OCI-LY3 (cell line): ENCODE measurements at regions not wholly inside any gene's neighbourhood (a gene's known extent, or its start where the extent isn't known, plus 50 kb on each side); places are given as distances from the start of the nearest gene placed in this dataset.

Experiments
- H2AFZ ChIP-seq: fragments of 200-600, 300-600 bp; shearing (Covaris generic); 2 replicates; pipeline ENCODE4 v1.6.0; 2014; ENCODE audit warnings: antibody characterized with exemption, low read depth, low read length
- H3K27ac ChIP-seq: fragments of 200-600, 300-600 bp; sonication (generic); 2 replicates; pipeline ENCODE4 v1.5.1; 2014; ENCODE audit warnings: mild to moderate bottlenecking, low read length, moderate library complexity, mixed read lengths
- H3K27me3 ChIP-seq: fragments of 200-600, 300-600 bp; sonication (generic); 2 replicates; pipeline ENCODE4 v1.6.1; 2014; ENCODE audit warnings: low read depth, low read length, mixed read lengths
- H3K36me3 ChIP-seq: fragments of 200-600, 300-600 bp; sonication (generic); replicated peaks from 2 replicates; pipeline ENCODE3; 2014; ENCODE audit warnings: low read depth, low read length, mixed read lengths
- H3K4me1 ChIP-seq: fragments of 300-600, 200-600 bp; sonication (generic); 2 replicates; pipeline ENCODE4 v1.6.1; 2014; ENCODE audit warnings: low read length, mixed read lengths
- H3K4me2 ChIP-seq: fragments of 200-600, 300-600 bp; sonication (generic); 2 replicates; pipeline ENCODE4 v1.6.1; 2014; ENCODE audit warnings: low read length, mixed read lengths
- H3K4me3 ChIP-seq: fragments of 300-600, 200-600 bp; sonication (generic); 2 replicates; pipeline ENCODE4 v1.5.1; 2014; ENCODE audit warnings: antibody characterized with exemption, mild to moderate bottlenecking, low read length, moderate library complexity
- H3K79me2 ChIP-seq: fragments of 300-600, 200-600 bp; shearing (Covaris generic); 2 replicates; pipeline ENCODE4 v1.6.1; 2014; ENCODE audit warnings: mild to moderate bottlenecking, low read length, mixed read lengths
- H3K9ac ChIP-seq: fragments of 300-600, 200-600 bp; shearing (Covaris generic); 2 replicates; pipeline ENCODE4 v1.6.0; 2014; ENCODE audit warnings: mild to moderate bottlenecking, low read length, moderate library complexity
- H3K9me3 ChIP-seq: fragments of 200-600, 300-600 bp; shearing (Covaris generic); 2 replicates; pipeline ENCODE4 v1.6.1; 2014; ENCODE audit warnings: low read length, mixed read lengths; ENCODE audit not compliant: insufficient read depth
- H4K20me1 ChIP-seq: fragments of 200-600, 300-600 bp; sonication (generic); 2 replicates; pipeline ENCODE4 v1.6.1; 2016; ENCODE audit warnings: low read length, mixed read lengths; ENCODE audit not compliant: insufficient read depth
- CTCF ChIP-seq: fragments of 200-600, 300-600 bp; sonication (generic); IDR thresholded peaks from 2 replicates; pipeline ENCODE4 v1.5.1; 2014; ENCODE audit warnings: antibody characterized with exemption, low read length, low read depth
- EZH2phosphoT487 ChIP-seq: fragments of 200-600 bp; shearing (Covaris generic); IDR thresholded peaks from 2 replicates; pipeline ENCODE4 v1.6.1; 2018; ENCODE audit warnings: antibody characterized with exemption, mixed run types, low read depth

- Histone ChIP-seq H3K4me3 (no peak overlapping the region), H2AFZ (no peak overlapping the region), H3K27me3 (peaks cover 26% of the 10 kb centered on the region), H3K27ac (no peak overlapping the region), H3K4me2 (no peak overlapping the region), H3K9me3 (no peaks in the 10 kb centered on the region), H4K20me1 (no peaks in the 10 kb centered on the region), H3K79me2 (no peaks in the 10 kb centered on the region), H3K4me1 (no peaks in the 10 kb centered on the region), H3K9ac (no peak overlapping the region), H3K36me3 (no peaks in the 10 kb centered on the region)
- TF ChIP-seq EZH2phosphoT487 (no peak), CTCF (no peak)
Observed at GRCh38 chr3:72344647-72345046, 503.6 kb downstream of the SHQ1 start.

GRCh38 chr3:72344236-72344635 lies 504.0 kb downstream of the SHQ1 start:
- Histone ChIP-seq H3K9ac (no peak overlapping the region), H3K27me3 (peaks cover 22% of the 10 kb centered on the region), H3K4me2 (no peak overlapping the region), H3K79me2 (no peaks in the 10 kb centered on the region), H3K27ac (no peak overlapping the region), H4K20me1 (no peaks in the 10 kb centered on the region), H3K4me3 (no peak overlapping the region), H3K9me3 (no peaks in the 10 kb centered on the region), H2AFZ (no peak overlapping the region), H3K36me3 (no peaks in the 10 kb centered on the region), H3K4me1 (no peaks in the 10 kb centered on the region)
- TF ChIP-seq CTCF (no peak), EZH2phosphoT487 (no peak)

GRCh38 chr3:72343078-72343477 lies 505.2 kb downstream of the SHQ1 start:
- TF ChIP-seq CTCF (no peak), EZH2phosphoT487 (no peak)
- Histone ChIP-seq H3K4me2 (no peak overlapping the region), H4K20me1 (no peaks in the 10 kb centered on the region), H3K4me3 (no peak overlapping the region), H3K36me3 (no peaks in the 10 kb centered on the region), H3K27ac (no peak overlapping the region), H2AFZ (no peak overlapping the region), H3K79me2 (no peaks in the 10 kb centered on the region), H3K9ac (no peak overlapping the region), H3K9me3 (no peaks in the 10 kb centered on the region), H3K27me3 (peaks cover 11% of the 10 kb centered on the region), H3K4me1 (no peaks in the 10 kb centered on the region)

GRCh38 chr3:72342450-72342849 lies 505.8 kb downstream of the SHQ1 start:
- Histone ChIP-seq H3K79me2 (no peaks in the 10 kb centered on the region), H3K4me2 (no peak overlapping the region), H3K27ac (no peak overlapping the region), H3K4me1 (no peaks in the 10 kb centered on the region), H4K20me1 (no peaks in the 10 kb centered on the region), H2AFZ (no peak overlapping the region), H3K27me3 (peaks cover 11% of the 10 kb centered on the region), H3K36me3 (no peaks in the 10 kb centered on the region), H3K9me3 (no peaks in the 10 kb centered on the region), H3K9ac (no peak overlapping the region), H3K4me3 (no peak overlapping the region)
- no peak for TF ChIP-seq EZH2phosphoT487
- TF ChIP-seq CTCF = no peak
